HepG2 (cell line): ENCODE measurements at regions not wholly inside any gene's neighbourhood (a gene's known extent, or its start where the extent isn't known, plus 50 kb on each side); places are given as distances from the start of the nearest gene placed in this dataset.

ENCODE experiments used
- ATAC-seq: fragments of 200-7000 bp; cut with Tn5 transposase; 3 replicates; pipeline ENCODE4 v1.9.1; 2020; ENCODE audit warnings: mild to moderate bottlenecking, moderate library complexity
- BruUV-seq: library from RNA; stranded (reverse); fragments of 400-500 nt; replicated peaks from 2 replicates; lab custom pipeline; 2021; lab: Mats Ljungman, UMichigan
- CTCF ChIA-PET: fragments of 300-600 bp; formaldehyde crosslinking; extraction: SDS; loops from one replicate; lab custom pipeline; 2021; ENCODE audit warnings: low total read pairs, inconsistent platforms, low intra/inter-chr PET ratio; lab: Yijun Ruan, JAX
- POLR2A ChIA-PET: fragments of 350-600 bp; sonication (Branson Sonifier 250); formaldehyde crosslinking; loops from one replicate; lab custom pipeline; 2020; ENCODE audit warnings: antibody characterized with exemption, inconsistent platforms; lab: Yijun Ruan, JAX
- DNase-seq: peaks from one replicate; pipeline ENCODE4 v3.0.0-alpha.2; 2015; ENCODE audit warnings: low spot score
- FAIRE-seq: peaks from 3 replicates; lab custom pipeline; 2011; peaks lifted over from hg19 to GRCh38; lab: Jason Lieb, UNC
- H2AFZ ChIP-seq: one replicate; pipeline ENCODE4 v1.6.1; 2011; ENCODE audit warnings: low read length, inconsistent platforms
- H3K27ac ChIP-seq: fragments of 300-600 bp; 3 replicates; pipeline ENCODE4 v1.8.0; 2011; ENCODE audit warnings: mixed run types, mild to moderate bottlenecking, mixed read lengths, low read length, inconsistent platforms; ENCODE audit not compliant: insufficient read depth; ENCODE audit errors: extremely low read length
- H3K27me3 ChIP-seq, 2 experiments: fragments of 200-600 bp in 1 of 2; 2 replicates in 1 of 2; 3 replicates in 1 of 2; pipeline versions ENCODE4 v1.6.0 to v1.8.0; 2011; ENCODE audit warnings: low read length in 2 of 2, mild to moderate bottlenecking in 2 of 2, moderate library complexity in 2 of 2, inconsistent platforms in 1 of 2; ENCODE audit not compliant: insufficient read depth in 2 of 2, control insufficient read depth in 1 of 2
- H3K36me3 ChIP-seq, 2 experiments: fragments of 200-600 bp in 1 of 2; replicated peaks in 1 of 2; 2 replicates in 1 of 2; 3 replicates in 1 of 2; pipeline versions ENCODE4 v1.5.1 to v1.8.0; 2011; ENCODE audit warnings: low read length in 2 of 2, inconsistent platforms in 1 of 2; ENCODE audit not compliant: insufficient read depth in 2 of 2, control insufficient read depth in 1 of 2
- H3K4me1 ChIP-seq: 2 replicates; pipeline ENCODE4 v1.5.1; 2012; ENCODE audit warnings: low read length, inconsistent platforms; ENCODE audit not compliant: insufficient read depth
- H3K4me2 ChIP-seq: 2 replicates; pipeline ENCODE4 v1.6.0; 2011; ENCODE audit warnings: low read depth, low read length, inconsistent platforms
- H3K4me3 ChIP-seq, 3 experiments: fragments of 200-600 bp in 1 of 3; sonication (generic), shearing (Covaris generic) in 1 of 3; replicated peaks in 1 of 3; 2 replicates each; pipeline ENCODE4 v1.5.1; 2011 to 2016; ENCODE audit warnings: low read length in 3 of 3, inconsistent platforms in 2 of 3, low read depth in 2 of 3, mild to moderate bottlenecking in 2 of 3, control low read depth in 1 of 3, mixed read lengths in 1 of 3; ENCODE audit not compliant: insufficient read depth in 1 of 3
- H3K79me2 ChIP-seq: one replicate; pipeline ENCODE4 v1.6.1; 2011; ENCODE audit warnings: low read length, inconsistent platforms; ENCODE audit not compliant: insufficient read depth
- H3K9ac ChIP-seq: 2 replicates; pipeline ENCODE4 v1.6.0; 2011; ENCODE audit warnings: mild to moderate bottlenecking, low read depth, low read length, inconsistent platforms; ENCODE audit not compliant: insufficient read depth
- H3K9me3 ChIP-seq: 2 replicates; pipeline ENCODE4 v1.5.1; 2012; ENCODE audit warnings: mild to moderate bottlenecking, low read length
- H4K20me1 ChIP-seq: 2 replicates; pipeline ENCODE4 v1.6.0; 2011; ENCODE audit warnings: inconsistent platforms, mild to moderate bottlenecking, low read length, moderate library complexity; ENCODE audit not compliant: insufficient read depth
- DMTF1 ChIP-seq: sonication (generic); formaldehyde crosslinking; IDR thresholded peaks from 2 replicates; pipeline ENCODE4 v1.4.0; 2020; ENCODE audit warnings: mild to moderate bottlenecking, missing genetic modification reagents
- GMEB2 ChIP-seq: IDR thresholded peaks from 2 replicates; pipeline ENCODE4 v1.6.1; 2016; ENCODE audit warnings: missing biosample characterization, missing genetic modification reagents, low read depth
- GPN1 ChIP-seq: sonication (generic); formaldehyde crosslinking; IDR thresholded peaks from 2 replicates; pipeline ENCODE4 v1.5.1; 2020; ENCODE audit warnings: missing genetic modification reagents, borderline replicate concordance
- HCFC1 ChIP-seq: fragments of 150-350 bp; IDR thresholded peaks from 2 replicates; pipeline ENCODE4 v1.6.1; 2014; ENCODE audit warnings: low read depth, low read length
- KAT8 ChIP-seq: IDR thresholded peaks from 2 replicates; pipeline ENCODE4 v1.6.1; 2016; ENCODE audit warnings: missing genetic modification reagents, missing compliant biosample characterization
- MAFG ChIP-seq: sonication (generic); formaldehyde crosslinking; IDR thresholded peaks from 2 replicates; pipeline ENCODE4 v1.5.1; 2020; ENCODE audit warnings: mild to moderate bottlenecking, missing genetic modification reagents
- MED1 ChIP-seq: sonication (generic); formaldehyde crosslinking; IDR thresholded peaks from 2 replicates; pipeline ENCODE4 v1.4.0; 2020; ENCODE audit warnings: missing genetic modification reagents
- MED13 ChIP-seq: sonication (generic); formaldehyde crosslinking; IDR thresholded peaks from 2 replicates; pipeline ENCODE4 v1.5.0; 2020; ENCODE audit warnings: missing genetic modification reagents
- MYC ChIP-seq: sonication (generic); formaldehyde crosslinking; IDR thresholded peaks from 2 replicates; pipeline ENCODE4 v1.9.0; 2021; ENCODE audit warnings: missing genetic modification reagents, borderline replicate concordance
- NCOA1 ChIP-seq: sonication (generic); formaldehyde crosslinking; IDR thresholded peaks from 2 replicates; pipeline ENCODE4 v1.9.0; 2021; ENCODE audit warnings: missing genetic modification reagents
- PCBP1 ChIP-seq: fragments of 200-400 bp; formaldehyde crosslinking; IDR thresholded peaks from 2 replicates; pipeline ENCODE4 v1.6.1; 2017; ENCODE audit warnings: mild to moderate bottlenecking, low read depth, low read length, borderline replicate concordance
- RBM22 ChIP-seq: fragments of 200-400 bp; formaldehyde crosslinking; optimal IDR thresholded peaks from 2 replicates; pipeline ENCODE3; 2017; ENCODE audit warnings: mild to moderate bottlenecking, low read length, moderate library complexity
- SRF ChIP-seq: IDR thresholded peaks from 2 replicates; pipeline ENCODE4 v1.6.1; 2011; ENCODE audit warnings: mild to moderate bottlenecking, low read depth, low read length, moderate library complexity
- TMF1 ChIP-seq: sonication (generic); formaldehyde crosslinking; IDR thresholded peaks from 2 replicates; pipeline ENCODE4 v1.8.1; 2022; ENCODE audit warnings: low read depth, missing genetic modification reagents
- TSC22D2 ChIP-seq: sonication (generic); formaldehyde crosslinking; IDR thresholded peaks from 2 replicates; pipeline ENCODE4 v1.5.1; 2020; ENCODE audit warnings: missing genetic modification reagents, mild to moderate bottlenecking, borderline replicate concordance
- ZBTB1 ChIP-seq: sonication (generic); formaldehyde crosslinking; IDR thresholded peaks from 2 replicates; pipeline ENCODE4 v1.4.0; 2020; ENCODE audit warnings: missing genetic modification reagents, borderline replicate concordance
- ZBTB39 ChIP-seq: sonication (generic); formaldehyde crosslinking; IDR thresholded peaks from 2 replicates; pipeline ENCODE4 v1.5.0; 2020; ENCODE audit warnings: missing genetic modification reagents
- ZNF543 ChIP-seq: sonication (generic); formaldehyde crosslinking; IDR thresholded peaks from 2 replicates; pipeline ENCODE4 v1.4.0; 2020; ENCODE audit warnings: mild to moderate bottlenecking, missing genetic modification reagents
- ZNF580 ChIP-seq: IDR thresholded peaks from 2 replicates; pipeline ENCODE4 v1.6.1; 2016; ENCODE audit warnings: low read depth, borderline replicate concordance
- WGBS: methylation state at CpG from one replicate; pipeline ENCODE4 v1.1.6; 2017; ENCODE audit warnings: low lambda C conversion rate; 5-methylcytosine and 5-hydroxymethylcytosine counted together
- in situ Hi-C: cut with HindIII; loops from 2 replicates; pipeline ENCODE4 v1.10.0; 2017; ENCODE audit warnings: low pct_unique_long_range_greater_than_20kb; ENCODE audit not compliant: extremely low pct_ligation_motif_present
- intact Hi-C: fragments of 100-400 bp; cut with micrococcal nuclease; formaldehyde crosslinking; loops from one replicate; pipeline ENCODE4 v1.10.0; 2022; ENCODE audit not compliant: unreplicated experiment

GRCh38 chr12:127268213-127268612, 998.8 kb upstream of the TMEM132C start (continued):
- TF ChIP-seq ZBTB1 (CRISPR knock-in tag), result no peak
- no peak for TF ChIP-seq HCFC1
- TF ChIP-seq RBM22, result no peak
- TF ChIP-seq MAFG (CRISPR knock-in tag), result no peak

GRCh38 chr12:127268706-127269425, 998.1 kb upstream of the TMEM132C start:
- Histone ChIP-seq H3K4me1 (no peaks in the 10 kb centered on the region), H2AFZ (no peak overlapping the region), H3K9ac (no peak overlapping the region), H4K20me1 (no peaks in the 10 kb centered on the region), H3K79me2 (no peaks in the 10 kb centered on the region), H3K4me2 (no peak overlapping the region), H3K27me3 (no peaks in the 10 kb centered on the region), H3K9me3 (peaks cover under 1% of the 10 kb centered on the region; the same call in 1 of the 2 replicates), H3K4me3 (no peak overlapping the region), H3K36me3 (no peaks in the 10 kb centered on the region), H3K27ac (no peak overlapping the region)
- WGBS, result 1% methylated on average over 6 of the region's 6 CpGs
- ChIA-PET CTCF (no interaction called here), POLR2A (no interaction called here)
- FAIRE-seq (no peak), DNase-seq (no peak), ATAC-seq (no peak)
- BruUV-seq, result no TSS peak
- in situ Hi-C loops (no loop called here), intact Hi-C loops (no loop called here)
- TF ChIP-seq GMEB2 (no peak), TSC22D2 (CRISPR knock-in tag) (no peak), ZNF580 (CRISPR knock-in tag) (no peak), ZBTB39 (no peak), NCOA1 (CRISPR knock-in tag) (no peak), SRF (no peak), ZNF543 (CRISPR knock-in tag) (no peak), MED13 (no peak), TMF1 (CRISPR knock-in tag) (no peak), PCBP1 (no peak), MYC (CRISPR knock-in tag) (no peak), MED1 (no peak), KAT8 (CRISPR knock-in tag) (no peak), GPN1 (CRISPR knock-in tag) (no peak), DMTF1 (CRISPR knock-in tag) (no peak)
